ENCODE measurements at regions not wholly inside any gene's neighbourhood (a gene's known extent, or its start where the extent isn't known, plus 50 kb on each side); places are given as distances from the start of the nearest gene placed in this dataset.

DNA sequence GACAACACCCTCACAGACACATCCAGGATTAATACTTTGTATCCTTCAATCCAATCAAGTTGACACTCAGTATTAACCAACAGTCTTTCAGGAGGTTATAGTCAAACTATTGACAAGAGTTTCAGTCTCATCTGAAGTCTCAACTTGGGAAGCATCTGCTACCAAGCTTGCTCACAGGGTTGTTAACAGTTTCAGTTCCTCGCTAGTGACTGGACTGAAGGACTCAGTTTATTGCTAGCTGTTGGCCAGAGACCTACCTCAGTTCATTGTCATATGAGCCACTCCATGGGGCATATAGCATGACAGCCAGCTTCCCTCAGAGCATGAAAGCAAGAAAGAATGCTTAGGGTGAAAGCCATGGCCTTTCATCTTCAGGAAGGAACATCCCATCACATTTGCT lies 228.6 kb downstream of the EPHA4 start:
- Histone ChIP-seq H3K9me1 (ENCODE audit: control insufficient read depth, insufficient read depth, low read length) (no peaks in the 10 kb centered on the region), H3K4me3 (no peak overlapping the region), H3K9me3 (replicated peaks; ENCODE audit: control insufficient read depth, insufficient read depth, low read depth, low read length) (no peaks in the 10 kb centered on the region), H3K27ac (ENCODE audit: extremely low read depth, low read depth, low read length) (no peak overlapping the region), H4K20me1 (replicated peaks; ENCODE audit: control insufficient read depth, insufficient read depth, low read length) (no peaks in the 10 kb centered on the region), H3K27me3 (ENCODE audit: control insufficient read depth in 2 of 2, insufficient read depth in 2 of 2, low read length in 2 of 2) (no peaks in the 10 kb centered on the region), H2AFZ (ENCODE audit: low read depth, low read length) (no peak overlapping the region), H3K79me2 (ENCODE audit: control insufficient read depth, insufficient read depth, low read length) (no peaks in the 10 kb centered on the region), H3K4me2 (ENCODE audit: insufficient read depth, low read length) (no peak overlapping the region), H3K9ac (ENCODE audit: insufficient read depth in 1 of 2, low read depth in 2 of 2, low read length in 2 of 2) (no peak overlapping the region), H3K36me3 (ENCODE audit: control insufficient read depth, insufficient read depth, low read length) (no peaks in the 10 kb centered on the region), H3K4me1 (replicated peaks in 1 of 2; ENCODE audit: control insufficient read depth in 2 of 2, insufficient read depth in 2 of 2, low read length in 2 of 2) (no peaks in the 10 kb centered on the region)
- no TSS peak for BruUV-seq (replicated peaks)
- DNase-seq (ENCODE audit: extremely low read depth in 1 of 4, low spot score in 3 of 4): no peak
- POLR2A ChIA-PET: no interaction called here
- TF ChIP-seq, protein P1, sequence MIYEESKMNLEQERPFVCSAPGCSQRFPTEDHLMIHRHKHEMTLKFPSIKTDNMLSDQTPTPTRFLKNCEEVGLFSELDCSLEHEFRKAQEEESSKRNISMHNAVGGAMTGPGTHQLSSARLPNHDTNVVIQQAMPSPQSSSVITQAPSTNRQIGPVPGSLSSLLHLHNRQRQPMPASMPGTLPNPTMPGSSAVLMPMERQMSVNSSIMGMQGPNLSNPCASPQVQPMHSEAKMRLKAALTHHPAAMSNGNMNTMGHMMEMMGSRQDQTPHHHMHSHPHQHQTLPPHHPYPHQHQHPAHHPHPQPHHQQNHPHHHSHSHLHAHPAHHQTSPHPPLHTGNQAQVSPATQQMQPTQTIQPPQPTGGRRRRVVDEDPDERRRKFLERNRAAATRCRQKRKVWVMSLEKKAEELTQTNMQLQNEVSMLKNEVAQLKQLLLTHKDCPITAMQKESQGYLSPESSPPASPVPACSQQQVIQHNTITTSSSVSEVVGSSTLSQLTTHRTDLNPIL (CRISPR knock-in tag; IDR thresholded peaks at IDR 0.05): no peak
- TF ChIP-seq SRSF7 (optimal IDR thresholded peaks at IDR 0.05; ENCODE audit: low read depth, low read length) (no peak), STAG1 (CRISPR knock-in tag; IDR thresholded peaks at IDR 0.05; ENCODE audit: borderline replicate concordance) (no peak), ZNF830 (CRISPR knock-in tag; IDR thresholded peaks at IDR 0.05) (no peak), ZBTB7A (IDR thresholded peaks at IDR 0.05; ENCODE audit: borderline replicate concordance, control insufficient read depth, low read depth, low read length) (no peak), IRF2 (CRISPR knock-in tag; IDR thresholded peaks at IDR 0.05) (no peak)
- TF ChIP-seq, protein P2, sequence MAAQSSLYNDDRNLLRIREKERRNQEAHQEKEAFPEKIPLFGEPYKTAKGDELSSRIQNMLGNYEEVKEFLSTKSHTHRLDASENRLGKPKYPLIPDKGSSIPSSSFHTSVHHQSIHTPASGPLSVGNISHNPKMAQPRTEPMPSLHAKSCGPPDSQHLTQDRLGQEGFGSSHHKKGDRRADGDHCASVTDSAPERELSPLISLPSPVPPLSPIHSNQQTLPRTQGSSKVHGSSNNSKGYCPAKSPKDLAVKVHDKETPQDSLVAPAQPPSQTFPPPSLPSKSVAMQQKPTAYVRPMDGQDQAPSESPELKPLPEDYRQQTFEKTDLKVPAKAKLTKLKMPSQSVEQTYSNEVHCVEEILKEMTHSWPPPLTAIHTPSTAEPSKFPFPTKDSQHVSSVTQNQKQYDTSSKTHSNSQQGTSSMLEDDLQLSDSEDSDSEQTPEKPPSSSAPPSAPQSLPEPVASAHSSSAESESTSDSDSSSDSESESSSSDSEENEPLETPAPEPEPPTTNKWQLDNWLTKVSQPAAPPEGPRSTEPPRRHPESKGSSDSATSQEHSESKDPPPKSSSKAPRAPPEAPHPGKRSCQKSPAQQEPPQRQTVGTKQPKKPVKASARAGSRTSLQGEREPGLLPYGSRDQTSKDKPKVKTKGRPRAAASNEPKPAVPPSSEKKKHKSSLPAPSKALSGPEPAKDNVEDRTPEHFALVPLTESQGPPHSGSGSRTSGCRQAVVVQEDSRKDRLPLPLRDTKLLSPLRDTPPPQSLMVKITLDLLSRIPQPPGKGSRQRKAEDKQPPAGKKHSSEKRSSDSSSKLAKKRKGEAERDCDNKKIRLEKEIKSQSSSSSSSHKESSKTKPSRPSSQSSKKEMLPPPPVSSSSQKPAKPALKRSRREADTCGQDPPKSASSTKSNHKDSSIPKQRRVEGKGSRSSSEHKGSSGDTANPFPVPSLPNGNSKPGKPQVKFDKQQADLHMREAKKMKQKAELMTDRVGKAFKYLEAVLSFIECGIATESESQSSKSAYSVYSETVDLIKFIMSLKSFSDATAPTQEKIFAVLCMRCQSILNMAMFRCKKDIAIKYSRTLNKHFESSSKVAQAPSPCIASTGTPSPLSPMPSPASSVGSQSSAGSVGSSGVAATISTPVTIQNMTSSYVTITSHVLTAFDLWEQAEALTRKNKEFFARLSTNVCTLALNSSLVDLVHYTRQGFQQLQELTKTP (IDR thresholded peaks at IDR 0.05; ENCODE audit: low read depth in 1 of 2, partially characterized antibody in 2 of 2): no peak
- TF ChIP-seq, protein P3, sequence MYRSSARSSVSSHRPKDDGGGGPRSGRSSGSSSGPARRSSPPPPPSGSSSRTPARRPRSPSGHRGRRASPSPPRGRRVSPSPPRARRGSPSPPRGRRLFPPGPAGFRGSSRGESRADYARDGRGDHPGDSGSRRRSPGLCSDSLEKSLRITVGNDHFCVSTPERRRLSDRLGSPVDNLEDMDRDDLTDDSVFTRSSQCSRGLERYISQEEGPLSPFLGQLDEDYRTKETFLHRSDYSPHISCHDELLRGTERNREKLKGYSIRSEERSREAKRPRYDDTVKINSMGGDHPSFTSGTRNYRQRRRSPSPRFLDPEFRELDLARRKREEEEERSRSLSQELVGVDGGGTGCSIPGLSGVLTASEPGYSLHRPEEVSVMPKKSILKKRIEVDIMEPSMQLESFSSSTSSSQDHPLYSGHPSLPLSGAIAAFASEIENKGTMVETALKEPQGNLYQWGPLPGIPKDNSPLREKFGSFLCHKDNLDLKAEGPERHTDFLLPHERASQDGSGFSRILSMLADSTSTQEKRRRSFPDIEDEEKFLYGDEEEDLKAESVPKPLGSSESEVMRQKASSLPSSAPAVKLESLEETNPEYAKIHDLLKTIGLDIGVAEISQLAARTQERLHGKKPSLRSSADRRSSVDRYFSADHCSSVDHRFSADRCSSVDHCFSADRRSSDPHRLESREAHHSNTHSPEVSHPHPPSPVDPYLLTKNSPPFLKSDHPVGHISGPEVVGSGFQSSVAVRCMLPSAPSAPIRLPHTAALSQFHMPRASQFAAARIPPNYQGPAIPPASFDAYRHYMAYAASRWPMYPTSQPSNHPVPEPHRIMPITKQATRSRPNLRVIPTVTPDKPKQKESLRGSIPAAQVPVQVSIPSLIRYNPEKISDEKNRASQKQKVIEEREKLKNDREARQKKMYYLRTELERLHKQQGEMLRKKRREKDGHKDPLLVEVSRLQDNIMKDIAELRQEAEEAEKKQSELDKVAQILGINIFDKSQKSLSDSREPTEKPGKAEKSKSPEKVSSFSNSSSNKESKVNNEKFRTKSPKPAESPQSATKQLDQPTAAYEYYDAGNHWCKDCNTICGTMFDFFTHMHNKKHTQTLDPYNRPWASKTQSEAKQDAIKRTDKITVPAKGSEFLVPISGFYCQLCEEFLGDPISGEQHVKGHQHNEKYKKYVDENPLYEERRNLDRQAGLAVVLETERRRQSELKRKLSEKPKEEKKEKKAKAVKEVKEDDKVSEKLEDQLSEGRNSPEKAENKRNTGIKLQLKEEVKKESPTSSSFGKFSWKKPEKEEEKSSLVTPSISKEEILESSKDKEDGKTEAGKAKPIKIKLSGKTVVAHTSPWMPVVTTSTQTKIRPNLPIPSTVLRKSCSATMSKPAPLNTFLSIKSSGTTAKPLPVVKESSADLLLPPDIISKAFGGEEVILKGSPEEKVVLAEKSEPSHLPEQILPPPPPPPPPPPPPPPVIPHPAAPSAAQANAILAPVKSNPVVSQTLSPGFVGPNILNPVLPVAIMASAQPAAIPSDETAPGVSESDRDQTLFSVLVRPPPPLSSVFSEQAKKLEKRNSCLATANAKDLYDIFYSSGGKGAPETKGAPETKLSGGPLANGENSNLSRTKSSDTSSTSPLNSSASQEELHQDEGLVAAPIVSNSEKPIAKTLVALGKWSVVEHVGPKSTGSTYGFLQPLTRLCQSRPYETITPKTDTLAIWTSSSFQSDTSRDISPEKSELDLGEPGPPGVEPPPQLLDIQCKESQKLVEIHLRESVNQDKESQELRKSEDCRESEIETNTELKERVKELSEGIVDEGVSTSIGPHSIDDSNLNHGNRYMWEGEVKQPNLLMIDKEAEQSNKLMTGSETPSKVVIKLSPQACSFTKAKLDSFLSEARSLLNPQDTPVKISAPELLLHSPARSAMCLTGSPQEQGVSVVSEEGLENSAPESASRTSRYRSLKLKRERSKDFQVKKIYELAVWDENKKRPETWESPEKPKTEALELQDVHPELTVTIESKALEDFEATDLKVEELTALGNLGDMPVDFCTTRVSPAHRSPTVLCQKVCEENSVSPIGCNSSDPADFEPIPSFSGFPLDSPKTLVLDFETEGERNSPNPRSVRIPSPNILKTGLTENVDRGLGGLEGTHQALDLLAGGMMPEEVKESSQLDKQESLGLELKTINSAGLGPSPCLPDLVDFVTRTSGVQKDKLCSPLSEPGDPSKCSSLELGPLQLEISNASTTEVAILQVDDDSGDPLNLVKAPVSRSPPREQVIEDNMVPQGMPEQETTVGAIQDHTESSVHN (IDR thresholded peaks at IDR 0.05; ENCODE audit: borderline replicate concordance in 1 of 2, low read depth in 1 of 2): no peak
- intact Hi-C loops (cut with micrococcal nuclease) (no loop called here), in situ Hi-C loops (cut with MboI) (no loop called here)
- WGBS (ENCODE audit: insufficient coverage, low coverage, missing lambda C conversion rate): 0% methylated on average over 1 of the region's 1 CpG
- ATAC-seq: no peak
- FAIRE-seq: no peak
- CTCF ChIA-PET (ENCODE audit: low intra/inter-chr PET ratio): no interaction called here

Data from K562 (cell line).